ENCODE measurements at regions not wholly inside any gene's neighbourhood (a gene's known extent, or its start where the extent isn't known, plus 50 kb on each side); places are given as distances from the start of the nearest gene placed in this dataset.
"Not testable (repeated sequence)": the region's sequence is repeated elsewhere in the genome, so short reads cannot be mapped to it uniquely, and the experiment has no call there.

GRCh38 chr2:183666031-183666430 lies 541.8 kb downstream of the NUP35 start:
- DNase-seq = no peak

DNA sequence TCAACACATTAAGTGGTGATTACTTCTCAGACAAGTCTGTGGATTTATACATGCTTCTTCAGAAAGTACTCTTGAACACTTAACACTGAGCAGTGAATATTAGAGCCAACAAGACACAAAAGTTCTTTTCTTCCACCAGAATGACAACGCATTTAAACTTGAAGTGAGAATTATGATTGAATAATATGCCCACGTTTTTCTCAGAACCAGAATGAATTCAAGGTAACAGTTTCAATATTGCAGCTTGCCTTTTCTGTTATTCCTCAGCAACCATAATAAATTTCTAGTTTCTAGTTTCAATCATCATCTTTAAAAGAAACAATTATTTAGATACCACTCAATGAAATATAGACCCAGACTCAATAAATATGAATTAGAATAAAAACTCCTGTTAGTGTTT lies 547.0 kb downstream of the NUP35 start:
- DNase-seq = no peak

- DNase-seq = no peak
These were observed 554.7 kb downstream of the NUP35 start for GRCh38 chr2:183678908-183679307.

- DNase-seq = no peak
These were observed 556.3 kb downstream of the NUP35 start for GRCh38 chr2:183680573-183680972.

- DNase-seq = no peak
These were observed 560.4 kb downstream of the NUP35 start for GRCh38 chr2:183684686-183685085.

DNA sequence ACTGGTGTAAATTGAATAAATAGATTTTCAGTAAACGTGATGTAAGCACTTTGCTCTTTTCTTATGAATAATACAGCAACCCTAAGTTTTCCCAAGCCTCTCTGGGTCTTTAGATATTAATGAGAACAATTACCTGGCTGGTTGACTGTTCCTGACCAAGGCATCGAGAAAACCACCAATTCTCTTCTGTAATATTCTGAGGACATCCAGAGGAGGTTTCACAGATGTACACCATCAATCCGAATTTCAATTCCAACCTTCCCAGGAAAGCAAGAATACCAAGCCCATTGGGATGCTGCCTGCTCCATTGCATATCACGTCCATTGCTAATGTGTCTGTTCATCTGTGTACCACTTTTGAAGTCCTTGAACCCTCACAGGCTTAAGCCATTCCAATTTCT lies 571.8 kb downstream of the NUP35 start:
- DNase-seq = no peak

- no peak for DNase-seq
These were observed 585.6 kb downstream of the NUP35 start for GRCh38 chr2:183709829-183710228.

GRCh38 chr2:183718246-183718645 lies 594.0 kb downstream of the NUP35 start:
- no peak for DNase-seq

DNA sequence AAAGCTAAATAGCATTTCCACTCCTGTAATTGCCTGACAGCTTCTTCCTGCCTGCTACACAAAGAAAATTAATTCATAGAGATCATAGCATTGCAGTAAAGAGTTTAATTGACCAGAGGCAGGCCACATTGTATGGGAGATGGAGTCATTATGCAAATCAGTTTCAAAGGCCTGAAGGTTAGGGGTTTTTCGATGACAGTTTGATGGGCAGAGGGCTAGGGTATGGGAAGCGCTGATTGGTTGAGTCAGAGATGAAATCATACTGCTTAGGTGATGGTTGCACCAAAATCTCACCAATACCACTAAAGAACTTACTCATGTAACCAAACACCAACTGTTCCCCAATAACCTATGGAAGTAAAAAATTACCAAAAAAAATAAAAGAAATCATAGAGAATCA lies 599.0 kb downstream of the NUP35 start:
- no peak for DNase-seq

DNA sequence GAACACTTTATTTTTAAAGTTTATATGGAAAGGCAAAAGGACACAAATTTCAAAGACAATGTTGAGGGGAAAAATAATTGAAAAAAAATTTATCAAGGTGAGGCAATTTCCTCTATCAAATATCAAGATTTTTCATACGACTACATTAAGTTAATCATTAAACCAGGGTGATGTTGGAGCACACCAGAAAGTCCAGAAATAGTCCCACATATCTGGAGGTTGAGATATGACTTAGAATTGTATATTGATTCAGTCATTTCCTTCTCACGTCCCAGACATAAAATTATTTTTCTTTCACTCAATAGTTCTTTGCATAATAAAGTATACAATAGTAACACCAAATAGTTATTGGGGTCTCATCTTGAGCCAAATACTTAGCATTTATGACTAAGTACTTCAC lies 605.1 kb downstream of the NUP35 start:
- DNase-seq = no peak

DNA sequence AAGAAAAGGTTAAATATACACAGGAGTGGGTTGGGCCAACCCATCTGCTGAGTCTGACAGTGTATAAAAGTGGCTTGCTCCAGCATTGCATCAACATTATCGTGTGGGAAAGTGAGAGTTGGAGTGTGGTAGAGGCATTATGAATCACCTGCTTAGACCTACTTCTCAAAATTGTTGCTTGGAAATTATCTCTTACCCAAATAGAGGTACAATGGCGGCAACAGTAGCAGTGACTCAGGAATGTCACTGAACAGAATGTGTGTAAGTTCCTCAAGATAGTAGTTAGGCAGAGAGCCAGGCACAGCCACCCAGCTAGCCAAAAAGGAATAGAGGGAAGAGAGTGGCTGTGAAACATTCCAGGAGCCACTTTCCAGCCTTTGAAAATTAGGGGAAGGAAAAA lies 616.0 kb downstream of the NUP35 start:
- no peak for DNase-seq

GRCh38 chr2:183752571-183752970 lies 628.3 kb downstream of the NUP35 start:
- DNase-seq = no peak

- DNase-seq = no peak
These were observed 634.8 kb downstream of the NUP35 start for GRCh38 chr2:183759033-183759432.

DNA sequence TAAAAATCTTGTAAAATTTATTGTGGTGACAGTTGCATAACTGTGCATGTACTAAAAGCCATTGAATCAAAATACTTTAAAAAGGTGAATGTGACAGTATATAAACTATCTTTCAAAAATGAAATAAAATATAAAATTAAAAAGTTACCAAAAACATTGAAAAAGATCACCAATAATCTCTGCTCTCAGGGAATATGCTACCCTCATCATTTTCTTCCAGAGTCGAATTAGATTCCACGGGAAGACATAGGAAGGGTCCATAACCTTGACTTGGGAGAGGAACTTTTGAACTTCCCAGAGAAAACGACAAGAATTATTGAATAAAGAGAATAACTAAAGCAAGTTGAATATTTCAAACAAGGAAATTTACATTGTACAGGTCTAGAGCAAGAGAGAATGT lies 649.5 kb downstream of the NUP35 start:
- no peak for DNase-seq

GRCh38 chr2:183780072-183780471 lies 655.8 kb downstream of the NUP35 start:
- no peak for DNase-seq

DNA sequence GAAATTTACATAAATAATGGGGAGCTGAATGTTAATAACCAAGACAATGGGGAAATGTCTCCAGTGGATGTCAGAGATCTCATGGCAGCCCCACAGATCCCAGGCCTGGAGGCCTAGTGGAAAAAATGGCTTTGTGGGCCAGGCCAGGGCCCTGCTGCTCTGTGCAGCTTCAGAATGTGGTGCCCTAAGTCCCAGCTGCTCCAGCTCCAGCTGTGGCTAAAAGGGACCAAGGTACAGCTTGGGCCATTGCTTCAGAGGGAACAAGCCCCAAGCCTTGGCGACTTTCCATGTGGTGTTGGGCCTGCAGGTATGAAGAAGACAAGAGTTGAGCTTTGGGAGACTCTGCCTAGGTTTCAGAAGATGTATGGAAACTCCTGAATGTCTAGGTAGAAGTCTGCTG lies 658.2 kb downstream of the NUP35 start:
- DNase-seq = no peak

DNA sequence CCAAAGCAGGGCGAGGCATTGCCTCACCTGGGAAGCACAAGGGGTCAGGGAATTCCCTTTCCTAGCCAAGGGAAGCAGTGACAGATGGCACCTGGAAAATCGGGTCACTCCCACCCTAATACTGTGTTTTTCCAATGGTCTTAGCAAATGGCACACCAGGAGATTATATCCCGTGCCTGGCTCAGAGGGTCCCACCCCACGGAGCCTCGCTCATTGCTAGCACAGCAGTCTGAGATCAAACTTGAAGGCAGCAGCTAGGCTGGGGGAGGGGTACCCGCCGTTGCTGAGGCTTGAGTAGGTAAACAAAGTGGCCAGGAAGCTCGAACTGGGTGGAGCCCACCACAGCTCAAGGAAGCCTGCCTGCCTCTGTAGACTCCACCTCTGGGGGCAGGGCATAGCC lies 664.6 kb downstream of the NUP35 start:
- not testable (repeated sequence) for DNase-seq

DNA sequence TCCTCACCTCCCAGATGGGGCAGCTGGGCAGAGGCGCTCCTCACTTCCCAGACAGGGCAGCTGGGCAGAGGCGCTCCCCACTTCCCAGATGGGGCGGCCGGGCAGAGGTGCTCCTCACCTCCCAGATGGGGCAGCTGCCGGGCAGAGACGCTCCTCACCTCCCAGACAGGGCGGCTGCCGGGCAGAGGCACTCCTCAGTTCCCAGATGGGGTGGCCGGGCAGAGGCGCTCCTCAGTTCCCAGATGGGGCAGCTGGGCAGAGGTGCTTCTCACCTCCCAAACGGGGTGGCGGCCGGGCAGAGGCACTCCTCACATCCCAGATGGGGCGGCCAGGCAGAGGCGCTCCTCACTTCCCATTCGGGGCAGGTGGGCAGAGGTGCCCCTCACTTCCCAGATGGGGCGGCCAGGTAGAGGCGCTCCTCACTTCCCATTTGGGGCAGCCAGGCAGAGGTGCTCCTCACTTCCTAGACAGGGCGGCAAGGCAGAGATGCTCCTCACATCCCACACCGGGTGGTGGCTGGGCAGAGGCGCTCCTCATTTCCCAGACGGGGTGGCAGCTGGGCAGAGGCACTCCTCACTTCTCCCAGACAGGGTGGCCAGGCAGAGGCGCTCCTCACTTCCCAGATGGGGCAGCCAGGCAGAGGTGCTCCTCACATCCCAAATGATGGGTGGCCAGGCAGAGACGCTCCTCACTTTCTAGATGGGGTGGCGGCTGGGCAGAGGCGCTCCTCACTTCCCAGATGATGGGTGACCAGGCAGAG lies 668.1 kb downstream of the NUP35 start:
- not testable (repeated sequence) for DNase-seq

GRCh38 chr2:183798535-183798934 lies 674.3 kb downstream of the NUP35 start:
- no peak for DNase-seq

DNA sequence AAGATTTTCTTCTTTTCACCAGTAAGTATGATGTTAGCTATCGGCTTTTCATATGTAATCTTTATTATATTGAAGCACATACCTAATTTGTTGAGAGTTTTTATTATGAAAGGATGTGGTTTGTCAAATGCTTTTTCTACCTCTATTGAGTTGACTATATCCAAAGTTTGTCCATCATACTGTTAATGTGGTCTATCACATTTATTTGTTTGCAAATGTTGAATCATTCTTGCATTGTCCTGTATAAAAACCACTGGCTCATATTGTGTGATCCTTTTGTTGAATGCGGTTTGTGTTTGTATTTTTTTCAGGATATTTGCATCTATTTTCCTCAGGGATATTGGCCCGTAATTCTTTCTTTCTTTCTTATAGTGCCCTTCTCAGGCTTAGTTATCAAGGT lies 675.5 kb downstream of the NUP35 start:
- no peak for DNase-seq

DNA sequence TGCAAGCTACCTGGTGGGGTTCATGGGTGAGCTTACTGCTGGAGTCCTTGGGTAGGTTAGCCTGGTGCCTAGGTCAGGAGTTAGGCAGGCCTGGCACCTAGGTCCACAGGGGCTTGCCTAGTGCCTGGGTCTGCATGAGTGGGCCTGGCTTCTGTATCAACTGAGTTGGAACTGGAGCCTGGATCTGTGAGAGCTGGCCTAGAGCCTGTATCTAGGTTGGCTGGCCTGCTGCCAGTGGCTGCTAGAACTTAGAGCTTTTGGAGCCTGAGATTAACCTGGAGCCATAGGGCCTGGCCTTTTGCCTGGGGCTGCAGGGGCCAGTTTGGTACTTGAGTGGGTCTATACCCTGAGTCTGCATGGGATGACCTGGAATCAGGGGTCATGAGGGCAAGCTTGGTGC lies 679.4 kb downstream of the NUP35 start:
- no peak for DNase-seq

DNA sequence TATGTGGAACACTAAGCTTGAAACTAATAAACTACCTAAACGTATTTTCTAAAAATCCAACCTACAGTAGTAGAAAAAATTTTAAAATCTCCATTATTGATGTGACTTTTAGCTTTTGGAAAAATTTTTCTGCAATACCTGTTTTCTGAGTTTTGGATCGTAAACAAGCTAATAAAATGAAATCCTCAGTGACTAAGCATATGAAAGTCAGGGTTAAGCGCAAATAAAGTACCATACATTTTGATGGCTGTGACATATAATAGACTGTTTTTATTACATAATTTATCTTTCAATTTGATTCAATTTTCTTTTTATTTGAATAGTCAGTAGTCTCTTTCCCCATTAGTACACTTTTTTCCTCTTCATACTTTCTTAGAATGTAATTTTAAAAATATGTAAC lies 683.6 kb downstream of the NUP35 start:
- no peak for DNase-seq

- DNase-seq = no peak
These were observed 685.2 kb downstream of the NUP35 start for GRCh38 chr2:183809404-183809803.

GRCh38 chr2:183811281-183811680 lies 687.0 kb downstream of the NUP35 start:
- no peak for DNase-seq

DNA sequence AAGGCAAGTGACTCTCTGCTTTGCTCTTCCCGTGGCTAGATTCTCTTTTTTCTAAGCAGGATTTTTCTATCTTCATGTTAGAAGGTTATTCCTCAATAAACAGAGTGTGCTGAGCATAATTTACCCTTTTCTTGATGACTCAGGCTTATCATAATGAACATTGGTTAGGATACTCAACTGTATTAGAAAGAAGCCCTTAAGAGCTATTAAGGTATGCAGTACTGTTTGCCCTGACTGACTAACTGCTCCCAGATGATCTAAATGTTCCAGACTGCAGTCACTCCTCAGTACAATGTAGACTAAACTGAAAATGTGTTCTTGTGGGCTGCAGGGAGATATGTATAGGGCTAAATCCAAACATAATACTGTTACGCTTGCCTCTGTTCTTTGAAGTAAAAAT lies 687.8 kb downstream of the NUP35 start:
- no peak for DNase-seq

Data from NCI-H1048 (cell line).